Suppressor macrophage treated with lipopolysaccharide for 1 hour (primary cell): ENCODE measurements at regions not wholly inside any gene's neighbourhood (a gene's known extent, or its start where the extent isn't known, plus 50 kb on each side); places are given as distances from the start of the nearest gene placed in this dataset.
A peak's percentile ranks its signal among the peaks of the same experiment; 100 is the strongest.
"Not testable (repeated sequence)": the region's sequence is repeated elsewhere in the genome, so short reads cannot be mapped to it uniquely, and the experiment has no call there.

ENCODE experiments used
- DNase-seq, 3 donors: peaks; one replicate each; pipeline ENCODE4 v3.0.0-alpha.2; 2020 to 2022

DNA sequence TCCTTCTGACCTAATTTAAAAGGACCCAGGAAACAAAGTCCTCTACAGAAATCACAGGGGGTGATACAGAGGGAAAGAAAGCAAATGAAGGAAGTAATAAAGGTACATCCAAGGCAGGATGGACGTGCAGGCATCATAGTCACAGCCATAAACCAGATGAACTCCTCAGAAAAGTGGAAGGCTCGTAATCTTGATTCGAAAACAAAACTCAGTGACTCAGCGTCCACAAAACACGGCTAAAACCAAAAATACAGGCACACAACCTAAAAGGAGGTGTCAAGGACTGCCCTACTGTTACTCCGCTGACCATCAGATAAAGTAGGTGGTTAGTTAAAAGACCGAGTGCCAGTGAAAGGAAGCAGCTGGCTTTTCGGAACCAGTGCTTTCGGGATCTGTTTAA lies 81.5 kb downstream of the TRIM69 start:
- DNase-seq = not testable (repeated sequence)

DNA sequence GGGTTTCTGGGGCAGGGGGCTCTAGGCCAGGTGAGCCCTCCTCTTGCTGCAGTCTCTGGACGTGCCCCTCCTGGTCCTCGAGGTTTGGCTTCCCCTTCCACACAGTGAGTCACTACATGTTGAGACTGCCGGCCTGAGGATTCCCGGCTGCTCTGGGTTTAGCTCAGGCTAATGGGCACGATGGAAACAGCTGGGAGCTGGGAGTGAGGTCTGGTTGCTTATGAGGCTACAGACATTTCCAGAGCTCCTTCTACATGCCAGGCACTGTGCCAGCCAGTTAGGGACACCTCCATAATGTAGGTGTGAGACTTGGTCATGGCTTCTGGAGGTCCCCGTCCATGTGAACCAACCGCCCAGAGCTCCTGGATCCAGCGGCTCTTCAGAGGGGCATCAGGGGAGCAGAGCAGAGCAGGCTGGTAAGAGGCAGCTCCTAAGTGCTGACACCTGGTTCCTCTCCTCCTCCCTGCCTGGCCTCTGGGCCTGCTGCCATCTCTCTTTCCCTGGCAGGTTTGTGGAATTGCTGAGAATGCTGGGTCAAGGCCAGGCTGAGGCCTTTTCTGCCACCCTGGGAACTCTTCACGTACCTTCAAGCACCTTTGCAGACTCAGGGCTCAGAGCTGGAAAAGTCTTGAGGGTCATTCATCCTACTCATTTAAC lies 83.1 kb downstream of the TRIM69 start:
- not testable (repeated sequence) for DNase-seq

DNA sequence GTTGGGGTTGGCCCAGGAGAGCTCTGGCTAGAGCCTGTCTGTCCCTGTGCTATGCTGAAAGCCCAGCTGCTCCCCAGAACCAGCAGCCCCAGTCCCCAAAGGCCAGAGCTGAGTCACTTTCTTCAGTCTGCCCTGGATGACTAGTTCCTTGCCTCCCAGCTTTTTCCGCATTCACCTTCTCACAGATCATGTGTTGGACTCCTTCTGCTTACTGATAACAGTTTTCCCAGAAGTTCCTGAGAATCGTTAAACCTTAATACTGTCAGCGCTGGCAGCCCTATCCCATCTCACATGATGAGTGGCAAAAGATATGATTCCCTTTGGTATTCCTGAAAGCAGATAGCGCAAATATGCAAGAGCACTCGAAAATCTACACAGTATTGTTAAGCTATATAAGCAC lies 84.2 kb downstream of the TRIM69 start:
- not testable (repeated sequence) for DNase-seq

DNA sequence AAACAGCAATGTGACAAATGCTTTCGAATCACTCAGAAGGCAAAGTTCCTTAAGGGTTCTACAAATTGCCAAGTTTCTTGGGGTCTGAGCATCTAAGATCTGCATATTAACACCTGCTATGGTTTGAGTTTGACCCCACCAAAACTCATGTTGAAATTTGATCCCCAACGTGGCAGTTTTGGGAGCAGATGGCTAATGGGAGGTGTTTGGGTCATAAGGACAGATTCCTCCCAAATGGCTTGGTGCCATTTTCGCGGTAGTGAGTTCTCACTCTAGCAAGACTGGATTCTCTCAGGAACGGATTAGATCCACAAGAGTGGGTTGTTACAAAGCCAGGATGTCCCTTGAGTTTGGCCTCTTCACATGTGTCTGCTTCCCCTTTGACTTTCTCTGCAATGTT lies 84.6 kb downstream of the TRIM69 start:
- DNase-seq = not testable (repeated sequence)

DNA sequence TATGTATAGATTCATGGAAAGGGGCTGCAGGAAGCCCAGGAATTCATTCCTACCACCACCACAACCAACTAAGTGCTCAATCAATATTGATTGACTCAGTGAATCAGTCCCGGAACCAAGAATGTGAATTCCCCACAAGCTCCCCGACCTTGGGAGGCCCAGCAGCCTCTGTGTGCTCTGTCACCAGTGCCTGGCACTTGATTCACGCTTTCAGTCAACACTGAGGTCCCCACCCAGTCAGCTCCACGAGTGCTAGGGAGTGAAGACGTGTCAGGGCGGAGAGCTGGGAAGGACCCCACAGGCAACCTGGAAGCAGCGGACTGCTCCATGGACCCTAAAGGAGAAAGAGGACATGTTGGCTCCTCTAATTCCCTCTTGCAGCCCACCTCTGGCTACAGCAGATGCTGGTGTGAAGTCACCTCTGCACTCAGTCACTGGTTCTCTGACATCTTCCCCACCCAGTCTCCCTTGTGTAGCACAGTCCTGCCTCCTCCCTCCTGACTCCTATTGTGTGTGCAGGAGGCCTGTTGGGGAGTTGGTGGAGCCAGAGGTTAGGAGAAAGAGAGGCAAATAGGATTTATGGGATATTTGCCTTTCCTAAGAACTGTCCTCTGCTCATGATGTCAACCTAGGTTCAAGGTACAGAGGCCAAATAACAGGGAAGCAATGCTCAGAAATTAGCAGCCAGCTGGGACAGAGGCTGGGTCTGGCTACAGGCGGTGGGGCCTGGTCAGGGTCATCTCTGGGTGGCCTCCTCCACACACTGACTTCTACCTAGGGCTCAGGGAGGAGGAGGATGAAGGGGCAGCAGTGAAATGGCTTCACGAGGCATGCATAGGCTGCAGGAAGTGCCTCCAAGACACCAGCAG lies 88.2 kb downstream of the TRIM69 start:
- not testable (repeated sequence) for DNase-seq

DNA sequence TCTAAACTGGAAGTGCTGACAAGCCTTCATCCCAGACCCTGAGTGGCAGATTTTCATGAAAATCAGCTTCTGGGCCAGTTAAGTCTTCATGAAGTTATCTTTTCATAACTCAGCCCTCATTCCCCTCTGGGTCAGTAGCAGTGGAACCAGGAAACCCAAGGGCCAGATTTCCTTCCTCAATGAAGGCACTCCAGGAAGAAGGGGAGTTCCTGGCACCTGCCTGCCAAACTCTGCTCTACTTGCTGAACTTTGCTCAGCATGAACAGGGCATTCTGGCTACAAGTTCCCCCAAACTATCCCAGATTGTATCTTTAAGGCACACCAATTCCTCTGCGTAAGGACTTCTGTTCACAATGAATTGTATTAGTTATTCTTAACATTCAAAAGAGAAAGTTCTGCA lies 90.3 kb downstream of the TRIM69 start:
- not testable (repeated sequence) for DNase-seq

DNA sequence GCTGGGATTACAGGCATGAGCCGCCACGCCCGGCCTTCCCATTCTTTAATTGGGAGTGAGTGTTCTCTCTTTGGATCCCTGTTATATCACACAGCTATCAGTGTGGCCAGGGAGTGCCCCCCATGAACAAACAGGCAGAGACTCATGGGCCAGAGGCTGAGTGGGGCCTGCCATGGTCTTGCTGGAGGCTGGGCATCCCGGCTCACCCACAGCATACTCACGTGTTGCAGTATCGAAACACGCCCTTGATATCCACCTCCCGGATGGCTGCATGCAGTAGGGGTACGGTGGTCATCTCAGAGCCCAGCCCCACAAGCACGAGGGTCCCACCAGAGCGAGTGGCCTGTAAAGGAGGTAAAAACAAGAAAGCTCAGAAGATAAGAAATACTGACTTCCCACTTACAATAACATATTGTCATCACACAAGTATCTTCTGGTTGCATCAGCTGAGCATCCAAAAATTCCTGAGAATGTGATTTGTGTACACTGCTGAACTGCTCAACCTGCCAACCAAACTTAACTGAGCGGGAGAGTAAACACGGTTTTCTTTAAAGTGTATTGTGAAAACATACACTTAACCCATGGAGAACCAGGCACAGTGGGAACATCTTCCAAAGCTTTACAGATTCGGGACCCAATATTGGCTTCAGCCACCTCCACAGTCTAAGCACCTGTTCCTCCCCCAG lies 92.0 kb downstream of the TRIM69 start:
- not testable (repeated sequence) for DNase-seq

DNA sequence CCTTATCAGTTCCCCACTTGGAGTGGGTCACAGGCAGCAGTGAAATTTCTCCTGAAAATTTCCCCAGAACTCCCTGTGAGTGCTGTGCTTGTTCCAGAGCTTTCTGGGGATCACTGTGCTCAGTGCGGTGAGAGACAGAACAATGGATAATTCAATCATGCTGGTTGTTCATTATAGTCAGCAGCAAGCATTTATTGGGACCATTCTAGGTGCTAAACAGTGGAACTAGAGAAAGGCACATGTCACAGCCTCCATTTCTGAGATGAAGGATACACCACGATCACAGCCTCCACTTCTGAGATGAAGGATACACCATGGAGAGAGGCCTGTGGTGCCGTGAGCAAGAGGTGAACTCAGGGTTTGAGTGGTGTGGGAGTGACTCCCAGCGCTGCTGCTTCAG lies 92.8 kb downstream of the TRIM69 start:
- not testable (repeated sequence) for DNase-seq

DNA sequence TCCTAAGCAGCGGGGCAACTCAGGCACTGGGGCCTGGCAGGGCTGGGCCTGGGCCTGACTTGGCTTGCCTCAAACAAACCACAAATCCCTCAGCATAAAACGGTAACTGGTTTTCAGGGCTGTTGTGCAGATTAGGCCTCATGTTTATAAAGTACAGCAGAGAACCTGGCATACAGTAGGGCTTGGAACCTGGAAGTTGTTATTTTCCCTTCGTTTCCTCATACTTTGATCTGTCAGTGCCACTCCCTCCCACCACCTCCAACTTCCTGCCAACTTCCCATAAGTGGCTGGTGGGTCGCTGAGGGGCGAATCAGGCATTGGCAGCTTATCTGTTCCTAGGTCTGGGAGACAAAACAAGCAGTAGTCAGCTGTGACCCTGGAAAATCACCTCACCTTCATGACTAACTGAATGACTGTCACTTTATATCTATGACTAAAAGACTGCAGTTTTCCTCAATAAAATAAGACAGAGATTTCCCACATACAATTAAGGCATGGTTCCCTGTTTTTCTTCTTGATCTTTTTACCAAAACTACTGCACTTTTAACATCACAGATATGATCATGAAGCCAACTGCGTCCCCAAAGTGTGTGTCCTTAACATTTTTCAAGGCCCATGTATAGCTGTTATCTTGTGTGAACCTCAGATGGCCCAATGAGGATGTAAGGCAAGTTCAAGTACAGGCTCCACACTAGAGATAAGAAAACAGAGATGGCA lies 94.5 kb downstream of the TRIM69 start:
- peak; percentile 19 to 47 (median 46) for DNase-seq

DNA sequence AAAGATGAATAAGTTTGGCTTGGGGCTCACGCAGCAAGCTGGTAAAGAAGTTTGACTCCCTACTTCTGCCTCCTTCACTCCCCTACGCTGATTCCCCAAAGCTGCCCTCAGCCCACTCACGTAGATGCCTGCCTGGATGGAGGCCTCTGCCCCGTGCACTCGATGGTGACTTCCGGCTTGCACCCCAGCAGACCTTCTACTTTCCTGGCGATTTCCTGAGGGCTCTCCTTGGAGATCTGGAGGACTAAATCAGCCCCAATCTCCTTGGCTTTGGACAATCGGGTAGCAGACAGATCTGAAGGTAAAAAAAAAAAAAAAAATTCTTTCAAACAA lies 95.0 kb downstream of the TRIM69 start:
- DNase-seq = not testable (repeated sequence)

DNA sequence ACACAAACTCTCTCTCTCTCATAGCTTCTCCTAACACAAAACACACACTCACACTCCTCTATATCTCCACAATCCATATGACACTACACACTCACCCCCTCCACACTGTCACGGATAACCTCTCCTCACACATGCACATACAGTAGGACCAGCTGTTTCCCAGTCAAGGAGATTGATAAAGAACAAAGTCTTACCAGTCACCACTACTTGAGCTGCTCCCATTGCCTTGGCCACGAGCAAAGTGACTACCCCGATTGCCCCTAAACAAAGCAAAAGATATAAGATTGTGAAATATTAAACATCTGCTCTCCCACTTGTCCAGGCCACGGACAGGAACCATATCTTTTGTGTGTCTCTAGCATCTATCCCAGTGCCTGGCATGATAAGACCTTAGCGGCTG lies 95.8 kb downstream of the TRIM69 start:
- not testable (repeated sequence) for DNase-seq

DNA sequence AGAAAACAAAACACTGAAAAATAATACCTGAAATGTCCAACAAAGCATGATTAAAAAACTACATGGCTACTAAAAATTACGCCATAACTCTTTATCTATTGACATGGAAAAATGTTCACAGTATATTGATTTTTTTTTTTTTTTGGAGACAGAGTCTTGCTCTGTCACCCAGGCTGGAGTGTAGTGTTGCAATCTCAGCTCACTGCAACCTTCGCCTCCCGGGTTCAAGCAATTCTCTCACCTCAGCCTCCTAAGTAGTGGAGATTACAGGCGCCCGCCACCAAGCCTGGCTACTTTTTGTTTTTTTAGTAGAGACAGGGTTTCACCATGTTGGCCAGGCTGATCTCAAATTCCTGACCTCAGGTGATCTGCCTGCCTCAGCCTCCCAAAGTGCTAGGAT lies 96.8 kb downstream of the TRIM69 start:
- not testable (repeated sequence) for DNase-seq

DNA sequence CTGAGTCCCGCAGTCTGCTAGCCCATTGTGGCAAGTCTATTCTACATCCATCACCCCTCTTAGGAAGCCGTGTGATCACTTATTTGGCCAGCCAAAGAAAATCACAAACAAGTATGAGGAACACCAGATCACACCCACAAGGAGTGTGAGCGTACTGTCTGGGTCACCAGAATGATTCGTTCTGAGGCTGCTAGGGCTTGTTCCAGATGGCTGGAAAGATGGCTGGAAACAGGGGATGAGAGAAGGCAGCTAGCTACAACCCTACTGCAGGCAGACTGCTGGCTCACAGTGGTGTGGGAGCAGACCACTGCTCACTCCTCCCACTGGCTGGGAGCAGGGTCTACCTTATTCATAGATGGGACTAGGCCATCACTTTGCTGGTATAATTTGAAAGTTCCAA lies 97.4 kb downstream of the TRIM69 start:
- peak; percentile 22 to 27 (median 25) for DNase-seq

DNA sequence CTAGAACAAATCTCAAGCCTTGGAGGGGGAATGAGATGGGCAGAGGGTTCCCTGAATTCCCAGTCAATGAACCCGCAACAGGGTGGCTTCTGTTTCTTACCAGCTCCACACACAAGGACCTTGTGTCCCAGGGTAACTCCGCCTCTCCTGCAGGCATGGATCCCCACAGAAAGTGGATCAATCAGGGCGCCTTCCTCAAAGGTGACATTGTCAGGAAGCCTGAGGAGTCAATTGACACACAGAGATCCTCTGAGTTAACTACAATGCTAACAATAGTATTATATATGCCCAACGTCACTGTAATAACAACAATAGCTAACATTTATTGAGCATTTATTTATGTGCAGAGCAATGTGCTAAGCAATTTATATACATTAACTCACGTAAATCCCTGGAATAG lies 98.8 kb downstream of the TRIM69 start:
- not testable (repeated sequence) for DNase-seq

DNA sequence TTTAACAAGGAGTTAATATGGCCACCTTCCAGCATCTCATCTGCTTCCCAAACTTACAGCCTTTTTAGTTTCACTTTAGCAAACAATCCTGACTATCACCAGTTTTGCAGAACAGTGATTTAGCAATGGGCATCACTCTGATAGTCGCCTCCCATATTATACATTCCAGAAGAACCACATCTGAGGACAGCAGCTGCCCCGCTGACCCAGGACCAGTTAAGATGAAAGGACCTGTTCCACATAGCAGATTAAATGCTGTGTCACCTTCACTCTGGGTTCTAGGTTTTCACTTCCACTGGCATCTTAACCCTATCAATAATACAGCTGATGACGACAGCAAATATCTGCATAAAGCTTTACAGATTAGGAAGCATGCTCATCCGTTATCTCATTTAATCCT lies 99.8 kb downstream of the TRIM69 start:
- DNase-seq = no peak

DNA sequence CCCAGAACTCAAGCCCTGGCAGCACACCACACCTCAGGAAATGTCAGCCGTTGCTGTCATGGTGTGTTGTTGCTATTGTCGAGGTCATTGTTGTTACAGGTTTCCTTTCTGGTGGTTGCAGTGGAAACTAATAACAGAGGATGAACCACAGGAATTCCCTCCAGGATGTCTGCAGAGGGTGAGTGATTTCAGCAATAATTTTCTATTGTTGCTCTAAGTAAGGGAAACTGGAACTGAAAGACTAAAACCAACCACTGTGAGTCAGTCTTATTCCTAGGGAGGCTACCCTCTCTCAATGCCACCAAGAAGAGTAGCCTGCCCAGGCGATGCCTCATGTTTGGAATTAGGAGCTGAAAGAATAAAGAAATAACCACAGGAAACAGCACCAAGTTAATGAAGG lies 102.6 kb downstream of the TRIM69 start:
- peak; percentile 51 to 64 (median 55) for DNase-seq

DNA sequence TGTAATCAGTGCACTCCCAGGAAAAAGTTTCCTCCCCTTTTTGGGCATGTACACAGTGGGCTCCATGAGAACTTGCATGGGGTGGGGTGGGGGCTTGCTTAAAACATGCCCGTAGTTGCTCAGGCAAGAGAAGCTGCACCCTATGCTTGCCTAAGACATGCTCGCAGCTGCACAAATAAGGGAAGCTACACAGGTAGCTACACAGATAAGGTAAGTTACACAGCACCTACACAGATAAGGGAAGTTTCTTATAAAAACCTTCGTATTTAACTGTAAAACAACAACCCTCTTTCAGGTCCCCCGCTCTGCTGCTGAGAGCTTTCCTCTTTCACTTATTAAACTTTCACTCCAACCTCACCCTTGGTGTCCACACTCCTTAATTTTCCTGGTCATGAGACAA lies 105.4 kb downstream of the TRIM69 start:
- DNase-seq = not testable (repeated sequence)

DNA sequence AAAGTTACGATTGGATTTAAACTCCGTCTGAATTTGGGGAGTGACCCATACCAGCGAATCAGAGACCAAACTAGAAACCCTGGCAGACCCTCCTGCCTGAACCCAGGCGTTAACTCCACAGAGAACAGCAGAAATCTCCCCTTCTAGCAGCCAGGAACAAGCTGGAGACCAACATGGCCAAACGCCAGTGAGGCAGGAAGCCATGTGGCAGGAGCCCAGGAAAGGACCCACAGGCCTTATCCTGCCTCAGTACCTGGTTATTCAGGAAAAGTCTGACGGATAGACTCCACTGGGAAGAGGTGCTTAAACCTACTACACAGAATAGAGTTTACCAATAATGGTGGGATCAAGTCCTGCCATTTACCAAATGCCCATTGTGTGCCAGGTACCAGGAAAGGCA lies 106.6 kb downstream of the TRIM69 start:
- not testable (repeated sequence) for DNase-seq

DNA sequence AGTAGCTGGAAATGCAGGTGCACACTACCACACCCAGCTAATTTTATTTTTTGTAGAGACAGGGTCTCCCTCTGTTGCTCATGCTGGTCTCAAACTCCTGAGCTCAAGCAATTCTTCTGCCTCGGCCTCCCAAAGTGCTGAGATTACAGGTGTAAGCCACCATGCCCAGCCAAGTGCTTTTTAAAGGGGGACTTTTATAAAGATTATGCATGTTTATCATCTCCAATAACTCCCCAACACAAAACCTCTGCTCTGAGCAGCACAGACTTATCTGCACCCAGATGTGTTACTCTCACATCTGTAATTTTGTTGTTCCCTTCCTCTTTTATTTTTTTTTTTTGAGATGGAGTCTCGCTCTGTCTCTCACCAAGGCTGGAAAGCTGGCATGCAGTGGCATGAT lies 108.6 kb downstream of the TRIM69 start:
- DNase-seq = not testable (repeated sequence)

DNA sequence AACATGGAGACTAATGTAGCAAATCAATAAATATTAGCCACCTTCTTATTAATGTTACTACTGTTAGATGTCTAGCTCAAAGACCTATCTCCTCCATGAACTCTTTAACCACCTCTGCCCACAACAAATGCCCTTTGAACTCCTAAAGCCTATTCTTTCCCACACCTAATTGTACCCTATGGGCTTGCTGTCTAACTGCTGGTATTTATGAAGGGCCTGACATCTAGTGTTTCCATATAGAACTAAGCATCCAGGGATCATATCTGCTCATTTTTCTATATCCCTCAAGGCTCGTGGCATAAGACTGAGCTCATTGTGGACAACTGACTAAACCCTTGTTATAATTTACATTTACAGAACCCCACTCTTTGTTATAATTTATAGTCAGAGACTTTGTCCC lies 109.8 kb downstream of the TRIM69 start:
- not testable (repeated sequence) for DNase-seq

DNA sequence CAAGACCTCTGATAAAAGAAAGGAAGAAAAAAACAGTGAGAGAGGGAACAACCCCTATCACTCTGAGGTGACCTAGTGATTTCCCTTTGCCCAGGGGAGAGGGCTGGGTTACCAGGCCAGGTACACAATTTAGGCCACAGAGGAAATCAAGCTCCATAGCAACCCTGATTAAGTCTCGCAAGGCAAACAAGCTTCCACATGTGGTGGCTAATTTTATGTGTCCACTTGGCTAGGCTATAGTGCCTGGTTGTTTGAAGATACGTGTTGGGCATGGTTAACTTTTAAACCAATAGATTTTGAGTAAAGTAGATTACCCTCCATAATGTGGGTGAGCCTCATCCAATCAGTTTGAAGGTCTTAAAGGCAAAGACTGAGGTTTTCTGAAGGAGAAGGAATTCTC lies 108.9 kb upstream of the TERB2 start:
- DNase-seq = not testable (repeated sequence)

DNA sequence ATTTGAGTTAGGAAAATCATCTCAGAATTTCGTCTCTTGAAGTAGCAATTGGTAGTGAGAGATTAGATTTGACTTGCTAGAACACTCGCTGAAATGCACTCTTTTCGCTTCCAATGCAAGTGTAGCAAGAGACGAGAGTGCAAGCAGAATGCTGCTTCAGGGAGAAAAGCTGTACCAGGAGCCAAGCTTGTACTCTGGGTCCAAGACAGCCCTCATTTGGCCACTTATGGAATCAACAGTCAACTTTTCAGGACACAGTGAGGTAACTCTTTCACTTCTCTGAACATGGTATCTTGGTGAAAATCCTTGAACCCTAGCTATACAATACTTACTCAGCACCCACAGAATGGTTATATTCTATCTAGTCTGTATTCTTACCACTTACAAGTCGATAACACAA lies 107.6 kb upstream of the TERB2 start:
- DNase-seq = not testable (repeated sequence)
